SK-N-MC (cell line): ENCODE measurements at regions not wholly inside any gene's neighbourhood (a gene's known extent, or its start where the extent isn't known, plus 50 kb on each side); places are given as distances from the start of the nearest gene placed in this dataset.

Source experiments
- EZH2 ChIP-seq: fragments of 200-600 bp; sonication (generic); IDR thresholded peaks from one replicate; pipeline ENCODE4 v1.6.1; 2017; ENCODE audit warnings: antibody characterized with exemption
- FOXP2 ChIP-seq: optimal IDR thresholded peaks from 2 replicates; pipeline ENCODE3; 2011; ENCODE audit warnings: mild to moderate bottlenecking, moderate library complexity; ENCODE audit not compliant: insufficient read depth; ENCODE audit errors: extremely low read length, control extremely low read depth
- POLR2AphosphoS5 ChIP-seq: IDR thresholded peaks from 2 replicates; pipeline ENCODE4 v1.6.1; 2012; ENCODE audit warnings: mild to moderate bottlenecking, low read depth, low read length, borderline replicate concordance

- no peak for TF ChIP-seq POLR2AphosphoS5
- no peak for TF ChIP-seq EZH2
- no peak for TF ChIP-seq FOXP2
Measured at GRCh38 chr19:30804751-30805150, 432.6 kb downstream of the ZNF536 start.
